HUES64 (cell line): ENCODE measurements at regions not wholly inside any gene's neighbourhood (a gene's known extent, or its start where the extent isn't known, plus 50 kb on each side); places are given as distances from the start of the nearest gene placed in this dataset.
"Not testable (repeated sequence)": the region's sequence is repeated elsewhere in the genome, so short reads cannot be mapped to it uniquely, and the experiment has no call there.

Experiments used
- H3K27ac ChIP-seq: 2 replicates; pipeline ENCODE4 v1.7.0; 2013; ENCODE audit warnings: low read depth, low read length, inconsistent platforms
- H3K27me3 ChIP-seq: 2 replicates; pipeline ENCODE4 v1.6.1; 2013; ENCODE audit warnings: mild to moderate bottlenecking, low read length; ENCODE audit not compliant: insufficient read depth
- H3K36me3 ChIP-seq: 2 replicates; pipeline ENCODE4 v1.6.1; 2013; ENCODE audit warnings: mild to moderate bottlenecking, low read length; ENCODE audit not compliant: insufficient read depth
- H3K4me1 ChIP-seq: 2 replicates; pipeline ENCODE4 v1.6.1; 2013; ENCODE audit warnings: mild to moderate bottlenecking, low read length, moderate library complexity; ENCODE audit not compliant: insufficient read depth
- H3K4me3 ChIP-seq: 2 replicates; pipeline ENCODE4 v1.5.1; 2013; ENCODE audit warnings: mild to moderate bottlenecking, low read length, moderate library complexity
- H3K9ac ChIP-seq: 2 replicates; pipeline ENCODE4 v1.6.1; 2013; ENCODE audit warnings: mild to moderate bottlenecking, low read depth, low read length
- H3K9me3 ChIP-seq: 2 replicates; pipeline ENCODE4 v1.6.1; 2013; ENCODE audit warnings: low read depth, low read length; ENCODE audit not compliant: insufficient read depth
- WGBS: fragments of 150-250, 120-280 bp; methylation state at CpG from one replicate; pipeline ENCODE4 v1.1.7; 2013; ENCODE audit warnings: missing lambda C conversion rate; 5-methylcytosine and 5-hydroxymethylcytosine counted together

GRCh38 chr16:47829850-47830600 is 325.8 kb downstream of the ABCC12 start:
- no peaks in the 10 kb centered on the region for H3K4me1 ChIP-seq
- H3K36me3 ChIP-seq, result no peaks in the 10 kb centered on the region
- H3K9ac ChIP-seq, result no peak overlapping the region
- H3K9me3 ChIP-seq, result peaks cover 42% of the 10 kb centered on the region
- no peak overlapping the region for H3K4me3 ChIP-seq
- no peak overlapping the region for H3K27ac ChIP-seq
- WGBS, result 100% methylated on average over 2 of the region's 2 CpGs
- H3K27me3 ChIP-seq, result no peaks in the 10 kb centered on the region

- Histone ChIP-seq H3K4me3 (no peak overlapping the region), H3K4me1 (no peaks in the 10 kb centered on the region), H3K27me3 (no peaks in the 10 kb centered on the region), H3K27ac (no peak overlapping the region), H3K36me3 (no peaks in the 10 kb centered on the region), H3K9me3 (peaks cover 28% of the 10 kb centered on the region), H3K9ac (no peak overlapping the region)
- 93% methylated on average over 3 of the region's 4 CpGs for WGBS
Measured at GRCh38 chr16:47826070-47826469, 329.7 kb downstream of the ABCC12 start.

DNA sequence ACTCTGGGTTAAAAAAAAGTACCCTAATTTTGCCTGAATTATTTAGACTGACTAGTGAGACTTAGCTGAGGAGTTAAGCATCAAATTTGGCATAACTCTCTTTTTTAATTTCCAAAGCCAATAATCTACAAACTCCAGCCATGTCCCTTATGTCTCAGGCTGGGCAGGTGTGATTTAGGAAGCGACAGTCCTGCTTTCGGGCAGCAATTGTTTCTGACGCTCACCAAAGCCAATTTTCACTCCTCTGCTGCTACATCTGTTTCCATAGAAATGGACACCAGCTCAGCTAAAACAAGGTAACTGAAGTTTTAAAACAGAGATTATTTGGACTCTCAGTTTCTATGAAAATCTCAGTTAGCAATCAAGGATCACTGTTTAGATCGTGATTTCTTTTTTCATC is 338.7 kb downstream of the ABCC12 start:
- H3K36me3 ChIP-seq, result no peaks in the 10 kb centered on the region
- H3K4me1 ChIP-seq, result no peaks in the 10 kb centered on the region
- H3K27me3 ChIP-seq, result no peaks in the 10 kb centered on the region
- H3K4me3 ChIP-seq, result no peak overlapping the region
- WGBS, result 96% methylated on average over 4 of the region's 4 CpGs
- H3K9me3 ChIP-seq, result peaks cover 17% of the 10 kb centered on the region
- no peak overlapping the region for H3K9ac ChIP-seq
- H3K27ac ChIP-seq, result no peak overlapping the region

DNA sequence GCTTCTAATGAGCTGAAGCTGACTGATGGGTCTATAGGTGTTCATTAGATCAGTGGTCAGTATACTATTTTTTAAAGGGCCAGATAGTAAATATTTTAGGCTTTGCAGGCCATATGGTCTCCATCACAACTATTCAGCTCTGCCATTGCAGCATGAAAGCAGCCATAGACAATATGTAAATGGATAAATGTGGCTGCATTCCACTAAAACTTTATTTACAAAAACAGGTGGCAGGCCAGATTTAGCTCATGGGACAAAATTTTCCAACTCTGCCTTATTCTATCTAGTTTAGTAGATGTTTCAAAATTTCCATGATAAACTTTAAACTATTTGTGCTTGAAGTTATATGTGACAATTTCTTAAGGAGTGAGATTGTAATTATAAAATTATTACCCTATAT is 339.3 kb downstream of the ABCC12 start:
- Histone ChIP-seq H3K4me1 (no peaks in the 10 kb centered on the region), H3K4me3 (no peak overlapping the region), H3K27ac (no peak overlapping the region), H3K36me3 (no peaks in the 10 kb centered on the region), H3K27me3 (no peaks in the 10 kb centered on the region), H3K9ac (no peak overlapping the region), H3K9me3 (peaks cover 17% of the 10 kb centered on the region)

GRCh38 chr16:47815655-47816054 is 340.1 kb downstream of the ABCC12 start:
- Histone ChIP-seq H3K9me3 (peaks cover 17% of the 10 kb centered on the region), H3K4me3 (no peak overlapping the region), H3K27ac (no peak overlapping the region), H3K4me1 (no peaks in the 10 kb centered on the region), H3K36me3 (no peaks in the 10 kb centered on the region), H3K27me3 (no peaks in the 10 kb centered on the region), H3K9ac (no peak overlapping the region)

GRCh38 chr16:47811758-47812157 is 344.0 kb downstream of the ABCC12 start:
- H3K9me3 ChIP-seq, result peaks cover 17% of the 10 kb centered on the region
- WGBS, result 91% methylated on average over 1 of the region's 3 CpGs
- H3K4me1 ChIP-seq, H3K4me3 ChIP-seq, H3K27ac ChIP-seq, H3K36me3 ChIP-seq, H3K27me3 ChIP-seq, H3K9ac ChIP-seq: not testable (repeated sequence)

DNA sequence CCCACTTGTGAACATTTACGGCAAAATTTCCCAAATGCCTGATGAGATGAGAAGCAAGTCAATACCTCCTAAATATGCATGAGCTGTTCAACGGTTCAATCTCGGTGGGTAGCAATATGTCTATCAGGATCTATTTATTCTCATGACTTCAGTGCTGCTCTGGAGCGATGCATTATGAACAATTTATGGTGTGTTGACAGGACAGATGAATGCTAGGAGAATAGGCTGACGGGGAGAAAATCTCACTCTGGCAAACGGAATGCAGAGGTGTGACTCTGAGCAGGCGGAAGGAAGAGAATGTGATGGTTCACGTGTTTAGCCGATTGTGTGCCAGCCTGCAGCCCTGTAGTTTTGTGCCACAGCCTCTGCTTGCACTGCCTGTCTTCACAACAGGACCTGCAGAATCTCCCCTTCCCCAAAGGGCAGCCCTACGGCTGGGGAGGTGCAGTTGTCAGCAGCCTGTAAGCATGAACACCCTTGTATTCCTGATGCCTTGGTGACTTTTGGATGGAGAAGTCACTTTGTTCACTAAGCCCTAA is 345.2 kb downstream of the PHKB start:
- Histone ChIP-seq H3K27me3 (no peaks in the 10 kb centered on the region), H3K4me1 (no peaks in the 10 kb centered on the region; the same call in 1 of the 2 replicates), H3K27ac (no peak overlapping the region), H3K36me3 (no peaks in the 10 kb centered on the region), H3K9ac (no peak overlapping the region), H3K9me3 (no peaks in the 10 kb centered on the region), H3K4me3 (no peak overlapping the region)
- WGBS, result 92% methylated on average over 10 of the region's 10 CpGs

DNA sequence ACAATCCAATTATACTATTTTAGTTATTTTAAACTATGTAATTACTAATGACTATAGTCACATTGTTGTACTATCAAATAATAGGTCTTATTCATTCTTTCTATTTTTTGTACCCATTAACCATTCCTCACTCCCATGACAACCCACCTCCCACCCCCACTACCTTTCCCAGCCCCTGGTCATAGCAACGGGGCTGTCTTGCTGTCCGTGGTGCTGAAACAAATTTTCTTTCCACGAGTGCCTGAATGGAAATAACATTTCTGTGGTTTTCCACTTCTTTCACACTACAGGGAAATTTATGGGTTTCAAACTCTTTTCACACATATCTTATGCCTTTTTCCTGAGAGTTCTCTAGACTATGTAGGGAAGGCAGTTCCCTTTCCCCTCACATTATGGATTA is 326.6 kb downstream of the PHKB start:
- Histone ChIP-seq H3K9ac (no peak overlapping the region), H3K9me3 (peaks cover 26% of the 10 kb centered on the region), H3K27me3 (no peaks in the 10 kb centered on the region), H3K27ac (no peak overlapping the region), H3K36me3 (no peaks in the 10 kb centered on the region), H3K4me1 (no peaks in the 10 kb centered on the region), H3K4me3 (no peak overlapping the region)
- 25% methylated on average over 3 of the region's 3 CpGs for WGBS

DNA sequence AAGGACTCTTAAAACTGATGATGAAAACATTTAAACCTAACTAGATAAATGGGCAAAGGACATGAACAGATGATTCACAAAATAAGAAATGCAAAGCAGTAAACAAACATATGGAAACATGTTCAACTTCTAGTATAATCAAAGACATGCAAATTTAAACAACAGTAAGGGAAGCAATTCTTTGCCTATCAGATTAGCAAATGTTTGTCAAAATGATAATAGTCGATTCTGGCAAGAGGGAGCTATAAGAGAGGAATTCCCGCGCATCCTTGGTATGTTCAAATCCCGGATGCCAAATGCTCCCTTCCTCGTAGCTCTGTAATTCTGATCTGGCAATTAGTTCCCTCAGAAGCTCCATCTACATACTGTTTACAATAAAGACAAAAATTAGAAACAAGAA is 320.5 kb downstream of the PHKB start:
- Histone ChIP-seq H3K4me3 (no peak overlapping the region), H3K27ac (no peak overlapping the region), H3K36me3 (no peaks in the 10 kb centered on the region), H3K9ac (no peak overlapping the region), H3K4me1 (peaks cover 11% of the 10 kb centered on the region; the same call in 1 of the 2 replicates), H3K27me3 (no peaks in the 10 kb centered on the region), H3K9me3 (no peaks in the 10 kb centered on the region)
- 96% methylated on average over 5 of the region's 5 CpGs for WGBS

DNA sequence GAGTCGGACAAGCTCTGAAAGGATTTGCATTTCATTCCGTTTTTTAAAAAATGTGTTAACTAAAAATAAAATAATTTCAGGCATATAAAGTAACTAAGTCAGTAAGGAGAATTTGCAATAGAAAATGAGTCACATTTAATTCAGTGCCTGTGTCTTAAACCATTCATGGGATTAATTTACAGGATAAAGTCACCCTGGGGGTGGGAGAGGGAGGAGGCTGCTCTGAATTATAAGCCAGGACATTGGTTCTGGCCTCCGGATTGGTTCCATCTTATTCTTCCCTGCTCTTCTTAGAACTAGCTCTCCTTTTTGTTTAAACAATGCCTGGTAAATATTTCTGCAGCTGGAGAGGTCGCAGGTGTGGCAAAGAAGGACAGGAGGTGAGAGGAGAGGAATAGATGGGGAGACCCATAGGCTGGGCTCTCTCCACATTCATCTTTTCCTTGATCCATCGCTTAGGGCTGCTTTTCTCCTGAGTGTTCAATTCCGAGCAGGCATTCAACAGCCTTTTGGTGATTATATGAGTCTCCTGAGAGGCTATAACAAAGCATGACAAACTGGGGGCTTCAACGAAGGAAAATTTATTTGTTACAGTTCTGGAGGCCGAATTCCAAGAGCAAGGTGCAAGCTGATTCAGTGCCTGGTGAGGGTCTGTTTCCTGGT is 319.2 kb downstream of the PHKB start:
- WGBS, result 90% methylated on average over 4 of the region's 8 CpGs

DNA sequence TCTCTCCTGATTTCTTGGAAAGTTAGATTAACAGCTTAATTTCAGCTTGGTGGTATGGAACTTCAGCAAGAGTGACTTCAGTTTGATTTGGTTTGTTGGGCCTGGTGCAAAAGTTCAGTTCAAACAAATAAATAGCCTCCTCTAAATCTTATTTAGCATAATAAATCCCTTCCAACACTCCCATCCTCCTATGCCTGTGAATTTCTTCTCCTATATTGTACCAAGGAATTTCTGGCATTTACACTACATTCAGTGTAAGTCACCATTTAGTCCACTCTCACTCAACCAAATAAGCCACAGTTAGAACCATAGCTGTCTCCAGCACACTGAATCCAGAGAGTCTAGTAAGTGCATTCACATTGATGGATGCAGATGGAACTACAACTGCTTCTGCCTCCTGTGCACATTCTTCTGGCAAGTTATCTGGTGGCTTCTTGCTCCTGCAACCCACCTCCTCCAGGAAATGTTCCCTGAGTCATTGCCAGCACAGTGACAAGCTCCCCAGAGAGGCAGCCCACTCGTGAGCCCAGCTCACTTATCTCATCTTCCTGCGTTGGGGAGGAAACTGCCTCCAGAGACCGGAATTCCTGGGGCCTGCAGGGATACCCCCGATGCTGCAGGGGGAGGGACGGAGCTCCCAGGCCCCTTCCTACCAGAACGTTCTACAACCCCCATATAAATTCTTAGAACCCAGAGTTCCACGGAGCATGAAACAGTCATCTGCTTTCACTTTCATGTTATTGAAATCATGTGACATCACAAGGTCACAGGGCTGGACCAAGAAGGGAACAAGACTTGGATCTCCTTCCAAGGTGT is 318.3 kb downstream of the PHKB start:
- WGBS, result 88% methylated on average over 7 of the region's 7 CpGs
- Histone ChIP-seq H3K4me3 (no peak overlapping the region), H3K9me3 (0 out of 2 replicates have a peak, but pooled peaks cover 3% of the 10 kb centered on the region), H3K4me1 (peaks cover 18% of the 10 kb centered on the region; the same call in 1 of the 2 replicates), H3K9ac (no peak overlapping the region), H3K36me3 (no peaks in the 10 kb centered on the region), H3K27ac (no peak overlapping the region), H3K27me3 (no peaks in the 10 kb centered on the region)

More for the DNA sequence above, 319.2 kb downstream of the PHKB start:
- no peak overlapping the region for H3K9ac ChIP-seq
- 0 out of 2 replicates have a peak, but pooled peaks cover 3% of the 10 kb centered on the region for H3K9me3 ChIP-seq
- no peaks in the 10 kb centered on the region for H3K27me3 ChIP-seq
- H3K4me3 ChIP-seq, result no peak overlapping the region
- H3K36me3 ChIP-seq, result no peaks in the 10 kb centered on the region
- H3K4me1 ChIP-seq, result peaks cover 11% of the 10 kb centered on the region; the same call in 1 of the 2 replicates
- H3K27ac ChIP-seq, result no peak overlapping the region
